IMR-90 (cell line): ENCODE measurements at regions not wholly inside any gene's neighbourhood (a gene's known extent, or its start where the extent isn't known, plus 50 kb on each side); places are given as distances from the start of the nearest gene placed in this dataset.
A peak's percentile ranks its signal among the peaks of the same experiment; 100 is the strongest.

Experiments used
- ATAC-seq: fragments of 200-7000 bp; cut with Tn5 transposase; 2 replicates; pipeline ENCODE4 v1.9.1; 2020; ENCODE audit warnings: low read depth, mild to moderate bottlenecking, moderate library complexity
- BruUV-seq: library from RNA; stranded (reverse); fragments of 400-500 nt; replicated peaks from 2 replicates; lab custom pipeline; 2021; lab: Mats Ljungman, UMichigan
- CTCF ChIA-PET: fragments of 300-600 bp; formaldehyde crosslinking; extraction: SDS; loops from one replicate; lab custom pipeline; 2021; ENCODE audit warnings: antibody characterized with exemption; lab: Yijun Ruan, JAX
- POLR2A ChIA-PET: fragments of 300-600 bp; sonication (Branson Sonifier 250); formaldehyde crosslinking; loops from one replicate; lab custom pipeline; 2022; ENCODE audit warnings: antibody characterized with exemption; ENCODE audit not compliant: unreplicated experiment; lab: Charles Lee
- DNase-seq: peaks from one replicate; pipeline ENCODE4 v3.0.0; 2013
- H2AFZ ChIP-seq: replicated peaks from 2 replicates; pipeline ENCODE3; 2013; ENCODE audit warnings: low read length, mild to moderate bottlenecking; ENCODE audit not compliant: poor library complexity
- H2AK5ac ChIP-seq: 2 replicates; pipeline ENCODE4 v1.6.1; 2013; ENCODE audit warnings: low read depth, low read length, inconsistent platforms
- H2AK9ac ChIP-seq: replicated peaks from 2 replicates; pipeline ENCODE3; 2013; ENCODE audit warnings: mild to moderate bottlenecking, low read depth, low read length, moderate library complexity; ENCODE audit not compliant: poor library complexity
- H2BK120ac ChIP-seq: 2 replicates; pipeline ENCODE4 v1.6.1; 2013; ENCODE audit warnings: low read depth, low read length, inconsistent platforms
- H2BK15ac ChIP-seq: 3 replicates; pipeline ENCODE4 v1.6.1; 2013; ENCODE audit warnings: low read depth, low read length, inconsistent platforms
- H2BK20ac ChIP-seq: 2 replicates; pipeline ENCODE4 v1.6.1; 2013; ENCODE audit warnings: low read depth, mild to moderate bottlenecking, inconsistent platforms, low read length, moderate library complexity
- H2BK5ac ChIP-seq: 2 replicates; pipeline ENCODE4 v1.6.1; 2013; ENCODE audit warnings: mild to moderate bottlenecking, low read depth, low read length, inconsistent platforms; ENCODE audit not compliant: poor library complexity, severe bottlenecking
- H3K14ac ChIP-seq: replicated peaks from 2 replicates; pipeline ENCODE4 v1.6.1; 2013; ENCODE audit warnings: low read depth, low read length, inconsistent platforms
- H3K18ac ChIP-seq: 2 replicates; pipeline ENCODE4 v1.6.1; 2013; ENCODE audit warnings: low read depth, low read length, control low read depth
- H3K23ac ChIP-seq: 2 replicates; pipeline ENCODE4 v1.6.1; 2013; ENCODE audit warnings: low read depth, low read length, inconsistent platforms
- H3K27ac ChIP-seq: 2 replicates; pipeline ENCODE4 v1.5.1; 2013; ENCODE audit warnings: mild to moderate bottlenecking, control low read depth, low read length; ENCODE audit not compliant: insufficient read depth
- H3K27me3 ChIP-seq: 2 replicates; pipeline ENCODE4 v1.6.1; 2013; ENCODE audit warnings: low read length; ENCODE audit not compliant: control insufficient read depth, insufficient read depth
- H3K36me3 ChIP-seq: 2 replicates; pipeline ENCODE4 v1.6.1; 2013; ENCODE audit warnings: low read length, mixed read lengths; ENCODE audit not compliant: control insufficient read depth, insufficient read depth
- H3K4ac ChIP-seq: 2 replicates; pipeline ENCODE4 v1.6.1; 2013; ENCODE audit warnings: low read depth, low read length, inconsistent platforms
- H3K4me1 ChIP-seq: 2 replicates; pipeline ENCODE4 v1.6.1; 2013; ENCODE audit warnings: low read length, mixed read lengths; ENCODE audit not compliant: control insufficient read depth, insufficient read depth
- H3K4me2 ChIP-seq: 2 replicates; pipeline ENCODE4 v1.6.1; 2013; ENCODE audit warnings: low read depth, mild to moderate bottlenecking, control low read depth, low read length, moderate library complexity
- H3K4me3 ChIP-seq: 2 replicates; pipeline ENCODE4 v1.5.1; 2013; ENCODE audit warnings: low read depth, mild to moderate bottlenecking, control low read depth, low read length, moderate library complexity; ENCODE audit not compliant: insufficient read depth
- H3K56ac ChIP-seq: 2 replicates; pipeline ENCODE4 v1.6.1; 2013; ENCODE audit warnings: low read length, inconsistent platforms; ENCODE audit not compliant: insufficient read depth; ENCODE audit errors: extremely low read depth
- H3K79me1 ChIP-seq, 2 experiments: 2 replicates each; pipeline ENCODE4 v1.6.1; 2013; ENCODE audit warnings: low read length in 2 of 2, inconsistent platforms in 1 of 2, low read depth in 1 of 2
- H3K9ac ChIP-seq: 2 replicates; pipeline ENCODE4 v1.6.1; 2013; ENCODE audit warnings: low read depth, low read length, control low read depth
- H3K9me1 ChIP-seq: 2 replicates; pipeline ENCODE4 v1.6.1; 2013; ENCODE audit warnings: low read length, inconsistent platforms; ENCODE audit not compliant: insufficient read depth
- H3K9me3 ChIP-seq: 2 replicates; pipeline ENCODE4 v1.6.1; 2013; ENCODE audit warnings: low read length; ENCODE audit not compliant: control insufficient read depth, insufficient read depth
- H4K20me1 ChIP-seq: 2 replicates; pipeline ENCODE4 v1.6.1; 2013; ENCODE audit warnings: low read length, inconsistent platforms; ENCODE audit not compliant: insufficient read depth
- H4K5ac ChIP-seq: 2 replicates; pipeline ENCODE4 v1.6.1; 2013; ENCODE audit warnings: mild to moderate bottlenecking, low read depth, low read length, control low read depth
- H4K8ac ChIP-seq, 2 experiments: 2 replicates each; pipeline ENCODE4 v1.6.1; 2013; ENCODE audit warnings: low read depth in 2 of 2, low read length in 2 of 2, control low read depth in 1 of 2, inconsistent platforms in 1 of 2
- H4K91ac ChIP-seq: 2 replicates; pipeline ENCODE4 v1.6.1; 2013; ENCODE audit warnings: low read depth, low read length, inconsistent platforms; ENCODE audit not compliant: insufficient read depth
- BHLHE40 ChIP-seq: fragments of 150-350 bp; IDR thresholded peaks from 2 replicates; pipeline ENCODE4 v1.6.1; 2016; ENCODE audit warnings: mild to moderate bottlenecking, low read depth, low read length
- CEBPB ChIP-seq: IDR thresholded peaks from 2 replicates; pipeline ENCODE4 v1.6.1; 2012; ENCODE audit warnings: low read depth, low read length, improper control_type of control experiment
- CHD1 ChIP-seq: IDR thresholded peaks from 2 replicates; pipeline ENCODE4 v1.6.1; 2012; ENCODE audit warnings: low read depth, low read length, improper control_type of control experiment
- FOS ChIP-seq: fragments of 150-350 bp; IDR thresholded peaks from 2 replicates; pipeline ENCODE4 v1.6.1; 2016; ENCODE audit warnings: low read depth, low read length
- MAFK ChIP-seq: IDR thresholded peaks from 2 replicates; pipeline ENCODE4 v1.6.1; 2012; ENCODE audit warnings: low read depth, low read length, improper control_type of control experiment
- MXI1 ChIP-seq: IDR thresholded peaks from 2 replicates; pipeline ENCODE4 v1.6.1; 2012; ENCODE audit warnings: low read depth, mild to moderate bottlenecking, low read length, moderate library complexity, borderline replicate concordance
- NFE2L2 ChIP-seq: fragments of 150-350 bp; IDR thresholded peaks from 2 replicates; pipeline ENCODE4 v1.6.1; 2016; ENCODE audit warnings: low read depth, mild to moderate bottlenecking, low read length
- POLR2A ChIP-seq: IDR thresholded peaks from 2 replicates; pipeline ENCODE4 v1.6.1; 2012; ENCODE audit warnings: mild to moderate bottlenecking, low read depth, low read length
- RAD21 ChIP-seq: IDR thresholded peaks from 2 replicates; pipeline ENCODE4 v1.6.1; 2012; ENCODE audit warnings: low read length, improper control_type of control experiment
- RCOR1 ChIP-seq: IDR thresholded peaks from 2 replicates; pipeline ENCODE4 v1.6.1; 2012; ENCODE audit warnings: mild to moderate bottlenecking, low read length, improper control_type of control experiment; ENCODE audit not compliant: insufficient replicate concordance
- RFX5 ChIP-seq: IDR thresholded peaks from 2 replicates; pipeline ENCODE4 v1.8.0; 2012; ENCODE audit warnings: low read depth, mild to moderate bottlenecking, low read length, moderate library complexity
- SMC3 ChIP-seq: fragments of 150-350 bp; IDR thresholded peaks from 2 replicates; pipeline ENCODE4 v1.6.1; 2016; ENCODE audit warnings: low read depth, mild to moderate bottlenecking, antibody characterized with exemption, low read length, moderate library complexity
- WGBS, 2 experiments: methylation state at CpG; one replicate each; pipeline versions ENCODE4 v1.1.5 to v1.1.7; 2013; ENCODE audit warnings: missing lambda C conversion rate in 2 of 2; ENCODE audit not compliant: insufficient read length in 1 of 2; ENCODE audit errors: extremely low coverage in 2 of 2; 5-methylcytosine and 5-hydroxymethylcytosine counted together
- dilution Hi-C: fragments of 300-500 bp; cut with HindIII; formaldehyde crosslinking; loops from one replicate; pipeline ENCODE4 v1.14.3; 2018; ENCODE audit warnings: low sequenced_read_pairs; ENCODE audit not compliant: unreplicated experiment
- in situ Hi-C: fragments of 300-500 bp; cut with MboI; formaldehyde crosslinking; loops from 3 replicates; pipeline ENCODE4 v1.14.3; 2019; ENCODE audit warnings: low sequenced_read_pairs, inconsistent platforms, mixed read lengths
- intact Hi-C: fragments of 100-400 bp; cut with micrococcal nuclease; formaldehyde crosslinking; loops from 2 replicates; pipeline ENCODE4 v1.10.0; 2022
- TF ChIP-seq, protein P1 (sequence below): fragments of 150-350 bp; IDR thresholded peaks from 2 replicates; pipeline ENCODE4 v1.6.1; 2017; ENCODE audit warnings: mild to moderate bottlenecking, antibody characterized with exemption, low read length, low read depth
- TF ChIP-seq, protein P2 (sequence below): fragments of 150-350 bp; IDR thresholded peaks from 2 replicates; pipeline ENCODE4 v1.6.1; 2016; ENCODE audit warnings: low read depth, mild to moderate bottlenecking, low read length, moderate library complexity, borderline replicate concordance
- TF ChIP-seq, protein P3 (sequence below): conservative IDR thresholded peaks from 2 replicates; pipeline ENCODE4 v1.5.1; 2012; ENCODE audit warnings: mild to moderate bottlenecking, low read depth, low read length, improper control_type of control experiment

DNA sequence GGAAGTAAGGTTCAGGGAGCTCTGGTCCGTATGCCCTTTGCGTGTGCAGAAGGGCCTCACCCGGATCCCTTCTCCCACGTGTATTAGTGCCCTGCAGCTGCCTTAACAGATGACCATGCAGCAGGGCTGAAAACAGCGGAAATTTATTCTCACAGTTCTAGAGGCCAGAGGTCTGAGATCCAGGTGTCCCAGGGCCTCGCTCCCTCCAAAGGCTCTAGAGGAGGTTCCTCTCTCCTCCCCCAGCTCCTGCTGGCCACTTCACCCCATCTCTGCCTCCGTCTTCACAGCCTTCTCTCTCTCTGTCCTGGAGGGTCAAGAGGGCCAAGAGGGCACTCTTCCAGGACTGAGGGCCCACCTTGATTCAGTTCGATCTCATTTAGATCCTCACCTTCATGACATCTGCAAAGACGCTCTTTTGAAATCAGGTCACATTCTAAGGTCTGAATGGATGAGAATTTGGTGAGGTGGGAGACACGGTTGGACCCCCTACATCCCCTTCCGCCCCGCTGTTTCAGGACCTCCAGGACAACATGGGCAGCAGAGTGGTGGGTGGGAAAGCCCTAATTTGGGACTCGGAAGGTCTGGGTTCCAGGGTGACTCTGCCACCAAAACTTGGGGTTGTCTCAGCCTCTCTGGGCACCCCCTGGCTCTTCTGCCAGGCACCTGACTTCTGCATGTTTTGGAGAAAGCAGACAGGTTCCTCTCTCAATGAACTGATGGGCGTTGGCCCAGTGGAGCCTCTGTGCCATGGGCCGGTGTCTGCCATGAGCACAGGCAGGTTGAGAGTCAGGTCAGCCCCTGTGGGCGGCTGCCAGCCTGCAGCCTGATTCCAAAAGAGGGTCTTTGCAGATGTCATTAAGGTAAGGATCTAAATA, 361.2 kb downstream of the SEC14L1 start:
- no peak overlapping the region for H2BK120ac ChIP-seq
- no peak for ATAC-seq
- in situ Hi-C loops: no loop called here
- TF ChIP-seq RCOR1 (no peak), CHD1 (no peak), SMC3 (no peak), RFX5 (no peak), CEBPB (no peak), RAD21 (no peak), POLR2A (no peak), FOS (no peak), MAFK (no peak), MXI1 (no peak), NFE2L2 (no peak), BHLHE40 (no peak)
- TF ChIP-seq, protein P1, sequence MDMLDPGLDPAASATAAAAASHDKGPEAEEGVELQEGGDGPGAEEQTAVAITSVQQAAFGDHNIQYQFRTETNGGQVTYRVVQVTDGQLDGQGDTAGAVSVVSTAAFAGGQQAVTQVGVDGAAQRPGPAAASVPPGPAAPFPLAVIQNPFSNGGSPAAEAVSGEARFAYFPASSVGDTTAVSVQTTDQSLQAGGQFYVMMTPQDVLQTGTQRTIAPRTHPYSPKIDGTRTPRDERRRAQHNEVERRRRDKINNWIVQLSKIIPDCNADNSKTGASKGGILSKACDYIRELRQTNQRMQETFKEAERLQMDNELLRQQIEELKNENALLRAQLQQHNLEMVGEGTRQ: no peak
- TF ChIP-seq, protein P2, sequence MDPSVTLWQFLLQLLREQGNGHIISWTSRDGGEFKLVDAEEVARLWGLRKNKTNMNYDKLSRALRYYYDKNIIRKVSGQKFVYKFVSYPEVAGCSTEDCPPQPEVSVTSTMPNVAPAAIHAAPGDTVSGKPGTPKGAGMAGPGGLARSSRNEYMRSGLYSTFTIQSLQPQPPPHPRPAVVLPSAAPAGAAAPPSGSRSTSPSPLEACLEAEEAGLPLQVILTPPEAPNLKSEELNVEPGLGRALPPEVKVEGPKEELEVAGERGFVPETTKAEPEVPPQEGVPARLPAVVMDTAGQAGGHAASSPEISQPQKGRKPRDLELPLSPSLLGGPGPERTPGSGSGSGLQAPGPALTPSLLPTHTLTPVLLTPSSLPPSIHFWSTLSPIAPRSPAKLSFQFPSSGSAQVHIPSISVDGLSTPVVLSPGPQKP: no peak
- TF ChIP-seq, protein P3, sequence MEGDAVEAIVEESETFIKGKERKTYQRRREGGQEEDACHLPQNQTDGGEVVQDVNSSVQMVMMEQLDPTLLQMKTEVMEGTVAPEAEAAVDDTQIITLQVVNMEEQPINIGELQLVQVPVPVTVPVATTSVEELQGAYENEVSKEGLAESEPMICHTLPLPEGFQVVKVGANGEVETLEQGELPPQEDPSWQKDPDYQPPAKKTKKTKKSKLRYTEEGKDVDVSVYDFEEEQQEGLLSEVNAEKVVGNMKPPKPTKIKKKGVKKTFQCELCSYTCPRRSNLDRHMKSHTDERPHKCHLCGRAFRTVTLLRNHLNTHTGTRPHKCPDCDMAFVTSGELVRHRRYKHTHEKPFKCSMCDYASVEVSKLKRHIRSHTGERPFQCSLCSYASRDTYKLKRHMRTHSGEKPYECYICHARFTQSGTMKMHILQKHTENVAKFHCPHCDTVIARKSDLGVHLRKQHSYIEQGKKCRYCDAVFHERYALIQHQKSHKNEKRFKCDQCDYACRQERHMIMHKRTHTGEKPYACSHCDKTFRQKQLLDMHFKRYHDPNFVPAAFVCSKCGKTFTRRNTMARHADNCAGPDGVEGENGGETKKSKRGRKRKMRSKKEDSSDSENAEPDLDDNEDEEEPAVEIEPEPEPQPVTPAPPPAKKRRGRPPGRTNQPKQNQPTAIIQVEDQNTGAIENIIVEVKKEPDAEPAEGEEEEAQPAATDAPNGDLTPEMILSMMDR: no peak

More for the DNA sequence above, 361.2 kb downstream of the SEC14L1 start:
- Histone ChIP-seq H4K20me1 (peaks cover 8% of the 10 kb centered on the region; the same call in 1 of the 2 replicates), H3K79me1 (peaks cover 0 to 14% of the 10 kb centered on the region in 2 experiments; a peak in 2 of 4 replicates), H2BK20ac (no peak overlapping the region), H3K36me3 (peaks cover 40% of the 10 kb centered on the region), H3K4me2 (no peak overlapping the region), H2AK5ac (no peak overlapping the region), H3K18ac (no peak overlapping the region), H3K4me3 (no peak overlapping the region), H4K8ac (no peak overlapping the region), H2BK15ac (no peak overlapping the region), H4K91ac (no peak overlapping the region), H3K56ac (no peak overlapping the region), H3K4me1 (no peaks in the 10 kb centered on the region), H3K9me3 (no peaks in the 10 kb centered on the region), H3K4ac (no peak overlapping the region), H3K14ac (no peak overlapping the region), H3K9ac (no peak overlapping the region), H3K9me1 (0 out of 2 replicates have a peak, but pooled peaks cover 5% of the 10 kb centered on the region), H3K23ac (no peak overlapping the region), H3K27me3 (no peaks in the 10 kb centered on the region), H3K27ac (no peak overlapping the region), H2AK9ac (peak overlapping the region; percentile 44), H4K5ac (no peak overlapping the region), H2BK5ac (no peak overlapping the region), H2AFZ (no peak overlapping the region)
- intact Hi-C loops (no loop called here), dilution Hi-C loops (no loop called here)
- CTCF ChIA-PET: no interaction called here
- no peak for DNase-seq
- BruUV-seq: no TSS peak
- POLR2A ChIA-PET: no interaction called here
- 90% methylated on average over 4 of the region's 16 CpGs; no CpG with 5 or more reads in 1 of the 2 experiments for WGBS, 2 experiments
